ENCODE measurements at regions not wholly inside any gene's neighbourhood (a gene's known extent, or its start where the extent isn't known, plus 50 kb on each side); places are given as distances from the start of the nearest gene placed in this dataset.

- DNase-seq = no peak
- Histone ChIP-seq H3K4me3 (ENCODE audit: low read depth, low read length) (no peak overlapping the region), H3K27ac (no peak overlapping the region), H3K27me3 (replicated peaks) (no peaks in the 10 kb centered on the region), H3K36me3 (replicated peaks) (no peaks in the 10 kb centered on the region)
- no peak for TF ChIP-seq CTCF (IDR thresholded peaks at IDR 0.05; ENCODE audit: low read depth, low read length, missing control alignments)
- in situ Hi-C loops (cut with HindIII; ENCODE audit: low pct_ligation_motif_present, low sequenced_read_pairs) = no loop called here
Observed at GRCh38 chr3:5569152-5569551, 381.6 kb downstream of the EDEM1 start.

- Histone ChIP-seq H3K36me3 (replicated peaks) (no peaks in the 10 kb centered on the region), H3K27ac (no peak overlapping the region), H3K27me3 (replicated peaks) (no peaks in the 10 kb centered on the region), H3K4me3 (ENCODE audit: low read depth, low read length) (no peak overlapping the region)
- TF ChIP-seq CTCF (IDR thresholded peaks at IDR 0.05; ENCODE audit: low read depth, low read length, missing control alignments) = no peak
- DNase-seq = no peak
- in situ Hi-C loops (cut with HindIII; ENCODE audit: low pct_ligation_motif_present, low sequenced_read_pairs) = no loop called here
Observed at GRCh38 chr3:5572168-5572567, 384.7 kb downstream of the EDEM1 start.

GRCh38 chr3:5576277-5577011 lies 388.9 kb downstream of the EDEM1 start:
- H3K27me3 ChIP-seq (replicated peaks) = no peaks in the 10 kb centered on the region
- in situ Hi-C loops (cut with HindIII; ENCODE audit: low pct_ligation_motif_present, low sequenced_read_pairs) = no loop called here
- DNase-seq = no peak

GRCh38 chr3:5579139-5579602 lies 391.7 kb downstream of the EDEM1 start:
- Histone ChIP-seq H3K27ac (no peak overlapping the region), H3K27me3 (replicated peaks) (no peaks in the 10 kb centered on the region), H3K36me3 (replicated peaks) (no peaks in the 10 kb centered on the region), H3K4me3 (ENCODE audit: low read depth, low read length) (no peak overlapping the region)
- TF ChIP-seq CTCF (IDR thresholded peaks at IDR 0.05; ENCODE audit: low read depth, low read length, missing control alignments) = no peak
- no peak for DNase-seq
- in situ Hi-C loops (cut with HindIII; ENCODE audit: low pct_ligation_motif_present, low sequenced_read_pairs) = no loop called here

More at GRCh38 chr3:5576277-5577011, 388.9 kb downstream of the EDEM1 start:
- no peaks in the 10 kb centered on the region for H3K36me3 ChIP-seq (replicated peaks)
- H3K4me3 ChIP-seq (ENCODE audit: low read depth, low read length) = no peak overlapping the region
- H3K27ac ChIP-seq = no peak overlapping the region
- no peak for TF ChIP-seq CTCF (IDR thresholded peaks at IDR 0.05; ENCODE audit: low read depth, low read length, missing control alignments)

- Histone ChIP-seq H3K27me3 (replicated peaks) (no peaks in the 10 kb centered on the region), H3K27ac (no peak overlapping the region), H3K4me3 (ENCODE audit: low read depth, low read length) (no peak overlapping the region), H3K36me3 (replicated peaks) (no peaks in the 10 kb centered on the region)
- TF ChIP-seq CTCF (IDR thresholded peaks at IDR 0.05; ENCODE audit: low read depth, low read length, missing control alignments) = no peak
- in situ Hi-C loops (cut with HindIII; ENCODE audit: low pct_ligation_motif_present, low sequenced_read_pairs) = no loop called here
- DNase-seq = no peak
Observed at GRCh38 chr3:5579946-5580345, 392.4 kb downstream of the EDEM1 start.

GRCh38 chr3:5580826-5581225 lies 393.3 kb downstream of the EDEM1 start:
- in situ Hi-C loops (cut with HindIII; ENCODE audit: low pct_ligation_motif_present, low sequenced_read_pairs) = no loop called here
- no peak overlapping the region for H3K4me3 ChIP-seq (ENCODE audit: low read depth, low read length)
- no peak for DNase-seq
- no peak for TF ChIP-seq CTCF (IDR thresholded peaks at IDR 0.05; ENCODE audit: low read depth, low read length, missing control alignments)
- H3K27ac ChIP-seq = no peak overlapping the region
- H3K36me3 ChIP-seq (replicated peaks) = no peaks in the 10 kb centered on the region
- no peaks in the 10 kb centered on the region for H3K27me3 ChIP-seq (replicated peaks)
